ENCODE measurements at regions not wholly inside any gene's neighbourhood (a gene's known extent, or its start where the extent isn't known, plus 50 kb on each side); places are given as distances from the start of the nearest gene placed in this dataset.

DNA sequence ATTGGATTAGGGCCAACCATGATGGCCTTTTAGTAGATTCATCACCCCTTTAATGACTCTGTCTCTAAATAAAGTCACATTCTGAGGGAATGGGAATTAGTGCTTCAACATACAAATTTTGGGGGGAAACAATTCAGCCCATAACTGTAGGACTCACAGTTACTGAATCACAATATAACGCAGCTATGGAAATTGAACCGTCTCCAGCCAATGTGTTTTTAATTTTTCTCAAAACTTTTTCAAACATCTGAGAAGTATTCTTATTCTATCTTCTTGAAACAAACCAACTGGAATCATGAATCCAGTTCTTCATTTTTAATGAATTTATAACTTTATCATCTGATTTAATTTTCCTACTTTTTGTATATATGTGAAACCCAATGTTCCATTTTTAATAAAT is 373.1 kb upstream of the SYT4 start:
- TF ChIP-seq POLR2AphosphoS5 (IDR thresholded peaks at IDR 0.05) (no peak), EP300 (IDR thresholded peaks at IDR 0.05) (no peak), POLR2A (IDR thresholded peaks at IDR 0.05) (no peak)
- TF ChIP-seq, protein P1, sequence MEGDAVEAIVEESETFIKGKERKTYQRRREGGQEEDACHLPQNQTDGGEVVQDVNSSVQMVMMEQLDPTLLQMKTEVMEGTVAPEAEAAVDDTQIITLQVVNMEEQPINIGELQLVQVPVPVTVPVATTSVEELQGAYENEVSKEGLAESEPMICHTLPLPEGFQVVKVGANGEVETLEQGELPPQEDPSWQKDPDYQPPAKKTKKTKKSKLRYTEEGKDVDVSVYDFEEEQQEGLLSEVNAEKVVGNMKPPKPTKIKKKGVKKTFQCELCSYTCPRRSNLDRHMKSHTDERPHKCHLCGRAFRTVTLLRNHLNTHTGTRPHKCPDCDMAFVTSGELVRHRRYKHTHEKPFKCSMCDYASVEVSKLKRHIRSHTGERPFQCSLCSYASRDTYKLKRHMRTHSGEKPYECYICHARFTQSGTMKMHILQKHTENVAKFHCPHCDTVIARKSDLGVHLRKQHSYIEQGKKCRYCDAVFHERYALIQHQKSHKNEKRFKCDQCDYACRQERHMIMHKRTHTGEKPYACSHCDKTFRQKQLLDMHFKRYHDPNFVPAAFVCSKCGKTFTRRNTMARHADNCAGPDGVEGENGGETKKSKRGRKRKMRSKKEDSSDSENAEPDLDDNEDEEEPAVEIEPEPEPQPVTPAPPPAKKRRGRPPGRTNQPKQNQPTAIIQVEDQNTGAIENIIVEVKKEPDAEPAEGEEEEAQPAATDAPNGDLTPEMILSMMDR (IDR thresholded peaks at IDR 0.05): no peak
- H3K9me3 ChIP-seq: no peaks in the 10 kb centered on the region
- no peak for ATAC-seq
- H3K4me1 ChIP-seq: no peaks in the 10 kb centered on the region
- no peak overlapping the region for H3K4me3 ChIP-seq
- WGBS, 2 donors (ENCODE audit: low coverage in 1 of 2): 5 to 10% methylated on average over 1 to 2 of the region's 2 CpGs
- no peak overlapping the region for H3K27ac ChIP-seq
- no peaks in the 10 kb centered on the region for H3K27me3 ChIP-seq
- no peaks in the 10 kb centered on the region for H3K36me3 ChIP-seq

DNA sequence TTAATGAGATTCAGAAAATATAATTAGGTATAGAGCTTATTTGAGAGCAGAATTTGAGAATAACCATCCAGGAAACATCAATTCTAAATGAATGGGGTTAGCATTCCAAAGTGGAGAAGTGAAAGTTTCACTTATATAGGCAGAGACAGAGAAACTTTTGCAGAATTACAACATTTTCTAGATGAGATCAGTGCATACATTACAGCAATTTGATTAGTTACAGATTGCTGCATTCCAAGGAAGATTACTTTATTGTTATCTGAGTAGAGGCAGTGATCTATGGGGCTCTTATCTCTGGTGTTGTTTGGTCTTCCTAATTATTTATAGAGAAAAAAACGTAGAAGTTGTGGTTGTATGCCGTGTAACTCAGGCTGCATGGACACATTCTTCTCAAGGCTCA is 373.8 kb upstream of the SYT4 start:
- WGBS, 2 donors (ENCODE audit: low coverage in 1 of 2): 53 to 73% methylated on average over 2 of the region's 2 CpGs
- Histone ChIP-seq H3K4me1 (no peaks in the 10 kb centered on the region), H3K27ac (no peak overlapping the region), H3K27me3 (no peaks in the 10 kb centered on the region), H3K4me3 (no peak overlapping the region), H3K9me3 (no peaks in the 10 kb centered on the region), H3K36me3 (no peaks in the 10 kb centered on the region)
- TF ChIP-seq POLR2A (IDR thresholded peaks at IDR 0.05) (no peak), EP300 (IDR thresholded peaks at IDR 0.05) (no peak), POLR2AphosphoS5 (IDR thresholded peaks at IDR 0.05) (no peak)
- TF ChIP-seq, protein P1 (IDR thresholded peaks at IDR 0.05): no peak
- no peak for ATAC-seq

DNA sequence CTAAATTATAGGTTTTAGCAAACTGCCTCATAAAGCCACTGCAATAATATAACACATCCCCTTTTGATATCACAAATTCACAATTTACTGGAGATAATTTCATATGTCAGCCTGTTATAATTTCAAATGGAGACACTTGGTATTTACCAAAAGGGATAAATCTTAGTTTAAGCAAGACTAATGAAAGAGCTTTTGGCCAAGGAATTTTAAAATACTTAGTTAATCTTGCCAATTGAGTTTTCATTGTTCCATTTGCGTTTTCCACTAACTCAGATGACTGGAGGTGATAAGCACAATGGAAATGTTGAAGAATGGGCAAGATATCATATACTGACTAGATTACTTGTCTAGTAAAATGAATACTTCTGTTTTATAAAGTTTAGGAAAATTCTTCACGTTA is 379.3 kb upstream of the SYT4 start:
- no peaks in the 10 kb centered on the region for H3K9me3 ChIP-seq
- ATAC-seq: no peak
- H3K27me3 ChIP-seq: no peaks in the 10 kb centered on the region
- 53 to 72% methylated on average over 2 of the region's 2 CpGs for WGBS, 2 donors (ENCODE audit: low coverage in 1 of 2)
- no peak overlapping the region for H3K27ac ChIP-seq
- no peaks in the 10 kb centered on the region for H3K36me3 ChIP-seq
- no peak overlapping the region for H3K4me3 ChIP-seq
- TF ChIP-seq POLR2AphosphoS5 (IDR thresholded peaks at IDR 0.05) (no peak), EP300 (IDR thresholded peaks at IDR 0.05) (no peak)
- TF ChIP-seq, protein P1 (IDR thresholded peaks at IDR 0.05): no peak
- H3K4me1 ChIP-seq: no peaks in the 10 kb centered on the region

DNA sequence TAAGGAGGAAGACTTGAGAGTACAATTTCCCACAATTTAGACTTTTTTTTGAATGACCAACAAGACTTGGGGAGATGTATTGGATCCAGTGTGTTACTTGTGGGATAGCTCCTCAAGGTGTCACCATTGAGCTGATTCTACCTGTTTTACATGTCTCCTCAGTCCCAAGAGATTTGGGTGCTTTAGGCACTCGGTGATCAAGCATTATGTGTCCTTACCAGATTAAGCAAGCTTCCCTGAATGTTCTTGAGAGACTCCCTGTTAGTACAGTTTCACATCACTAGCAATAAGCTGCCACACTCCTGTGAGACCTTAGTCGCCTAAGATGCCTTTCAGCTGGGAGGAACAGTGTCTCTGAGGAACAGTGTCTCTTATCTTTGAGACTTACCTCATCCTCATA is 384.3 kb upstream of the SYT4 start:
- Histone ChIP-seq H3K27ac (no peak overlapping the region), H3K36me3 (no peaks in the 10 kb centered on the region), H3K4me1 (no peaks in the 10 kb centered on the region), H3K4me3 (no peak overlapping the region), H3K9me3 (no peaks in the 10 kb centered on the region), H3K27me3 (no peaks in the 10 kb centered on the region)
- no peak for TF ChIP-seq POLR2AphosphoS5 (IDR thresholded peaks at IDR 0.05)
- TF ChIP-seq EP300 (IDR thresholded peaks at IDR 0.05): no peak
- no peak for TF ChIP-seq POLR2A (IDR thresholded peaks at IDR 0.05)
- TF ChIP-seq, protein P1 (IDR thresholded peaks at IDR 0.05): no peak
- ATAC-seq: no peak
- WGBS, 2 donors (ENCODE audit: low coverage in 1 of 2): 66 to 82% methylated on average over 1 to 2 of the region's 2 CpGs

DNA sequence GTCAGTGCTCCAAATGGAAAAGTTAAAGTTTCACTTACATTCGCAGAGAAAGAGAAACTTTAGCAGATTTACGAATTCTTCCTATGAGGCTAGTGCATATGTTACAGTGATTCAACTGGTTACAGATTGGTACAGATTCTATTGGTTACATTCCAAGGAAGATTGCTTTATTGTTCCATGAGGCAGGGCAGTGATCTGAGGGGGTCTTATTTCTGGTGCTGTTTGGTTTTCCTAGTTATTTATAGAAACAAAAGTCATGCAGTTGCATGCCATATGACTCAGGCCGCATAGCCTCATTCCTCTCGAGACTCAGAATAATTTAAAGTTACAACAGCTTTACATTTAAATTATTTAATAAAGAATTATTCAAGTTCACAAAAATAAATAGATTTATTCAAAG is 385.4 kb upstream of the SYT4 start:
- no peak for ATAC-seq
- TF ChIP-seq POLR2AphosphoS5 (IDR thresholded peaks at IDR 0.05): no peak
- TF ChIP-seq, protein P1 (IDR thresholded peaks at IDR 0.05): no peak
- TF ChIP-seq EP300 (IDR thresholded peaks at IDR 0.05): no peak
- TF ChIP-seq POLR2A (IDR thresholded peaks at IDR 0.05): no peak
- Histone ChIP-seq H3K27ac (no peak overlapping the region), H3K36me3 (no peaks in the 10 kb centered on the region), H3K27me3 (no peaks in the 10 kb centered on the region), H3K9me3 (no peaks in the 10 kb centered on the region), H3K4me3 (no peak overlapping the region), H3K4me1 (no peaks in the 10 kb centered on the region)
- WGBS, 2 donors (ENCODE audit: low coverage in 1 of 2): 62 to 78% methylated on average over 4 of the region's 4 CpGs

Data from gastroesophageal sphincter (tissue), 4 donors.